GM12892 (cell line): ENCODE measurements at regions not wholly inside any gene's neighbourhood (a gene's known extent, or its start where the extent isn't known, plus 50 kb on each side); places are given as distances from the start of the nearest gene placed in this dataset.

Source experiments
- POLR2A ChIP-seq: IDR thresholded peaks from 2 replicates; pipeline ENCODE4 v1.6.1; 2011; ENCODE audit warnings: low read depth, low read length, control low read depth
- TAF1 ChIP-seq: IDR thresholded peaks from 2 replicates; pipeline ENCODE4 v1.6.1; 2011; ENCODE audit warnings: low read depth, mild to moderate bottlenecking, control low read depth, low read length, borderline replicate concordance

GRCh38 chr11:23976426-23976825, 520.4 kb upstream of the LUZP2 start:
- TF ChIP-seq TAF1 (no peak), POLR2A (no peak)
